Heart right ventricle (tissue), 16 donors: ENCODE measurements at regions not wholly inside any gene's neighbourhood (a gene's known extent, or its start where the extent isn't known, plus 50 kb on each side); places are given as distances from the start of the nearest gene placed in this dataset.

ENCODE experiments used
- ATAC-seq, 8 donors: fragments of 200-7000 bp; cut with Tn5 transposase; one replicate each; pipeline ENCODE4 v1.9.1; 2020; ENCODE audit warnings: mild to moderate bottlenecking in 8 of 8, moderate library complexity in 8 of 8, moderate number of reproducible peaks in 1 of 8
- DNase-seq, 2 donors: peaks; one replicate each; pipeline ENCODE4 v3.0.0-alpha.2; 2020
- H3K27ac ChIP-seq, 10 donors: fragments of 200-600 bp; sonication (generic) in 2 of 10; one replicate each; pipeline versions ENCODE4 v1.5.0 to v1.8.0; 2020 to 2022; ENCODE audit warnings: mild to moderate bottlenecking in 3 of 10
- H3K27me3 ChIP-seq, 7 donors: fragments of 200-600 bp; one replicate each; pipeline ENCODE4 v1.8.0; 2021 to 2022; ENCODE audit warnings: mild to moderate bottlenecking in 2 of 7
- H3K36me3 ChIP-seq, 9 donors: fragments of 200-600 bp; sonication (generic) in 1 of 9; one replicate each; pipeline versions ENCODE4 v1.5.0 to v1.8.0; 2020 to 2022; ENCODE audit warnings: mild to moderate bottlenecking in 2 of 9
- H3K4me1 ChIP-seq, 9 donors: fragments of 200-600 bp; sonication (generic) in 1 of 9; one replicate each; pipeline versions ENCODE4 v1.5.0 to v1.8.0; 2020 to 2022; ENCODE audit warnings: mild to moderate bottlenecking in 4 of 9
- H3K4me3 ChIP-seq, 10 donors: fragments of 200-600 bp; sonication (generic) in 2 of 10; one replicate each; pipeline versions ENCODE4 v1.5.0 to v1.8.0; 2020 to 2022; ENCODE audit warnings: mild to moderate bottlenecking in 7 of 10, moderate library complexity in 2 of 10
- H3K9me3 ChIP-seq, 11 donors: fragments of 200-600 bp in 10 of 11; sonication (generic) in 2 of 11; one replicate each; pipeline versions ENCODE4 v1.5.0 to v1.8.0; 2013 to 2022; ENCODE audit warnings: mild to moderate bottlenecking in 2 of 11, control low read depth in 1 of 11, moderate library complexity in 1 of 11
- CTCF ChIP-seq, 9 donors: fragments of 200-600 bp; sonication (generic) in 2 of 9; IDR thresholded peaks; one replicate each; pipeline versions ENCODE4 v1.5.0 to v1.8.0; 2021 to 2022; ENCODE audit warnings: antibody characterized with exemption in 9 of 9, mild to moderate bottlenecking in 5 of 9, moderate library complexity in 1 of 9
- WGBS, 2 donors: extraction: QIAGEN DNeasy Blood & Tissue Kit; methylation state at CpG; one replicate each; pipeline ENCODE4 v1.1.7; 2013; ENCODE audit warnings: inconsistent platforms in 1 of 2; 5-methylcytosine and 5-hydroxymethylcytosine counted together
- intact Hi-C, 10 donors: fragments of 100-400 bp; cut with DNase I; formaldehyde crosslinking; loops; one replicate each; pipeline versions ENCODE4 v1.11.1 to v1.14.2; 2022
- donor health status: Arrhythmogenic right ventricular cardiomyopathy.
- donor health status: ischemic (EF 13 %, LVEDD 7.1; RV severe dilation, severe dysfunction).
- donor health status: healthy with polysubstance abuse.
- donor health status: DM: no; HTN: yes; CAD: no.
- donor health status: DM: no; HTN: no; CAD: no.
- donor health status: ischemic (EF 25% LVEDD 6.9; RV normal size, moderate dysfunction).
- donor health status: ischemic (EF 25% LVEDD 5.7; RV mildly dilated, moderate dysfunction).
- donor health status: healthy.
- donor health status: DM: yes; HTN: yes; CAD: no.
- donor health status: Ischemic cardiomyopathy.
- donor health status: ischemic (EF 35%, LVEDD 5.7; RV mildly dilated, moderate dysfunction).
- donor health status: nonischemic (EF 11% LVEDD 7.7; RV severe dilation, severe dysfunction).
- donor health status: DM: yes; HTN: yes; CAD: no.
- donor health status: PGD.
- donor health status: ischemic (EF 29% LVEDD 5.4; RV normal size, mild dysfunction).
- donor health status: nonischemic (EF 23%, LVEDD 6.1; RV moderate dilation, normal function).

DNA sequence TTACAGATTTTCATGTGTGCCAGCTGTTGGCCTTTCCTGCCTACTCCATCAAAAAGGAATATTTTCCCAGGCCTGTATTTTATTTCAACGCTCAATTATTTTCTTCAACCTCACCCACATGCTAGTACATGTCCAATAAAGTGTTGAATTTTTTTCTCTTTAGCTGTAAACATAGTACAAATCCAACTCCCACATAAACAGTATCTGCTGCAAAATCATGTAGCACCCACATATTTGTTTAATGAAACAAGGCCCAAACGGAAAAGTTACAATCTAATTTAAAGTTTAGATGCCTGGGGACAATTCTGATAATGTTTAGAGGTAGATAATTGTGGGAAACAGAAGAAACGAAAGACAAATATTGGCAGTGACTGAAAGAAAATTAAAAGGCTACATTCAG, 275.4 kb upstream of the ACVR2A start:
- intact Hi-C loops = loop anchor here in 1 of 10 donors (5.0 kb wide), 1 partner anchor 858 kb away; no protein-coding TSS in a partner anchor
- Histone ChIP-seq H3K4me1 (no peaks in the 10 kb centered on the region), H3K4me3 (no peak overlapping the region), H3K27me3 (no peaks in the 10 kb centered on the region), H3K9me3 (peaks cover 0 to 8% (median 0%) of the 10 kb centered on the region in 11 donors), H3K27ac (no peak overlapping the region), H3K36me3 (no peaks in the 10 kb centered on the region)
- DNase-seq (no peak), ATAC-seq (no peak)
- WGBS, 2 donors = 71 to 76% methylated on average over 3 of the region's 3 CpGs
- no peak for TF ChIP-seq CTCF (IDR thresholded peaks at IDR 0.05)

DNA sequence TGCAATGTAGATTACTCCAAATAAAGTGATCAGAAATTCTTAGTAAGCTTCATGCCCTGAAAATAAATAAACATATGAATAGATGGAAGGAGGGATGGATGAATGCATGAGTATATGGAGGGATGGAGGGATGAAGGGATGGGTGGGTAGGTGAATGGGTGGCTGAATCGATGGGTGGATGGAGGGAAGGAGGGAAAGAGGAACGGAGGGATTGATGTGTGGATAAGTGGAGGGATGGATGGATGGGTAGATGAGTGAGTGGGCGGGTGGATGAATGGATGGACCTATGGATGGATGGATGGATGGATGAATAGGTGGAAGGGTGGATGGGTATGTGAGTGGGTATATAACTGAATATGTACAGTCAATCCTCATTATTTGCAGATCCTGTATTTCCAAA, 276.7 kb upstream of the ACVR2A start:
- Histone ChIP-seq H3K36me3 (no peaks in the 10 kb centered on the region), H3K27ac (no peak overlapping the region), H3K9me3 (peaks cover 0 to 8% (median 0%) of the 10 kb centered on the region in 11 donors), H3K27me3 (no peaks in the 10 kb centered on the region), H3K4me3 (no peak overlapping the region), H3K4me1 (no peaks in the 10 kb centered on the region)
- TF ChIP-seq CTCF (IDR thresholded peaks at IDR 0.05) = no peak
- 93 to 95% methylated on average over 3 of the region's 3 CpGs for WGBS, 2 donors
- ATAC-seq (no peak), DNase-seq (no peak)
- intact Hi-C loops = loop anchor here in 1 of 10 donors (5.0 kb wide), 1 partner anchor 859 kb away; no protein-coding TSS in a partner anchor

DNA sequence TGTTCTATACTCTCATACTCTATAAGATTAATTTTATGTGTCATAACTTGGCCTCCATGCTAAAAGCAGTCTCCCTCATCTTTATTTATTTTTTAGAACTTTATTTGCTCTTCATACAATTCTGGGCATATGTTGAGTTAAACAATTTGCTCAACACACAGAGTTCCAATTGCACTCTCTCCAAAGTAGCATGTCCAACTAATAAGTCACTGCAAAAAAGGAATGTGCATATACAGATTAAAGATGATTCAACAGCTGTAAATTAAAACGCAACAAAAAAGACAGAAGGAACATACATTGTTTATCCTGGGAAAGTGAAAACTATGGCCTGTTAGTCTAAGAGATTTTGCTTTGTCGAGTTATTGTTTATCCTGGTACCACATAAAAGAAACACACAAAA, 277.7 kb upstream of the ACVR2A start:
- ATAC-seq = no peak
- 74 to 81% methylated on average over 2 of the region's 2 CpGs for WGBS, 2 donors
- peaks cover 0 to 8% (median 0%) of the 10 kb centered on the region in 11 donors for H3K9me3 ChIP-seq
- no peaks in the 10 kb centered on the region for H3K4me1 ChIP-seq
- DNase-seq = no peak
- H3K27ac ChIP-seq = no peak overlapping the region
- intact Hi-C loops = loop anchor here in 1 of 10 donors (5.0 kb wide), 1 partner anchor 860 kb away; no protein-coding TSS in a partner anchor
- H3K4me3 ChIP-seq = no peak overlapping the region
- H3K27me3 ChIP-seq = no peaks in the 10 kb centered on the region
- H3K36me3 ChIP-seq = no peaks in the 10 kb centered on the region
- no peak for TF ChIP-seq CTCF (IDR thresholded peaks at IDR 0.05)

DNA sequence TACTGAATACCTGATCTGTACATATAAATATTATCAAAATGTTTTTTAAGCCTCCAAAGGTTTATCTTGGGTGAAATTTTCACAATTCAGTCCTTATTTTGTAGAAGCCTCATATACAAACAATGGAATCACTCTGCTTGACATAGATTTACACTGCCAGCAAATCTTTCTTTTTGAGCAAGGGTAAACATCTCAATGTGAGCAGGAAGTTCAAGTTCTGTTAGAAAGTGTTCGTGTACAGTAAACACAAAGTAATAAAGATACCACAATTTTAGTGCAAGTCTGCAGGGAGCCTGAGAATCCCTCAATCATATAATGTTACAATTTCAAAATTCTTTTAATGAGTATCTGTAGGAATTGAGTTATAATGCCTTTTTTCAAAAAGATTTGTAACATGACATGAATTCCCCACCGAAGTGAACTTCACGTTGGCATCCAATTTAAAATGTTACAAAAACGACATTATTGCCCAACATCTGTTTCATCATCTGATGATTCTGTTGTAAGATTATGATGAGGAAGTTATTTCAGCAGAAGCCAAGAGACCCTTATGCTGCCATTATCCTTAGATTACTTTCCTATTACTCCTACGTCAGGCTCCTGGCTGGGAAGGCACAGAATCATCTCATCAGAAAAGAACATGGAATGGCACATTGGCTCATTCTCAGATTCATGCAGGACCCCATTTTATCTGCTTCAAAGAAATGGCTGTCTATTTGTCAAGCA, 283.9 kb upstream of the ACVR2A start:
- H3K27me3 ChIP-seq = no peaks in the 10 kb centered on the region
- intact Hi-C loops = no loop called here
- no peak for TF ChIP-seq CTCF (IDR thresholded peaks at IDR 0.05)
- H3K4me1 ChIP-seq = peaks cover 0 to 15% (median 0%) of the 10 kb centered on the region in 9 donors
- H3K36me3 ChIP-seq = no peaks in the 10 kb centered on the region
- no peak for ATAC-seq
- no peak overlapping the region for H3K4me3 ChIP-seq
- 69 to 81% methylated on average over 5 of the region's 5 CpGs for WGBS, 2 donors
- no peaks in the 10 kb centered on the region for H3K9me3 ChIP-seq
- H3K27ac ChIP-seq = peak overlapping the region in 1 of 10 donors; percentile 29
- DNase-seq = no peak
